ENCODE measurements at regions not wholly inside any gene's neighbourhood (a gene's known extent, or its start where the extent isn't known, plus 50 kb on each side); places are given as distances from the start of the nearest gene placed in this dataset.

DNA sequence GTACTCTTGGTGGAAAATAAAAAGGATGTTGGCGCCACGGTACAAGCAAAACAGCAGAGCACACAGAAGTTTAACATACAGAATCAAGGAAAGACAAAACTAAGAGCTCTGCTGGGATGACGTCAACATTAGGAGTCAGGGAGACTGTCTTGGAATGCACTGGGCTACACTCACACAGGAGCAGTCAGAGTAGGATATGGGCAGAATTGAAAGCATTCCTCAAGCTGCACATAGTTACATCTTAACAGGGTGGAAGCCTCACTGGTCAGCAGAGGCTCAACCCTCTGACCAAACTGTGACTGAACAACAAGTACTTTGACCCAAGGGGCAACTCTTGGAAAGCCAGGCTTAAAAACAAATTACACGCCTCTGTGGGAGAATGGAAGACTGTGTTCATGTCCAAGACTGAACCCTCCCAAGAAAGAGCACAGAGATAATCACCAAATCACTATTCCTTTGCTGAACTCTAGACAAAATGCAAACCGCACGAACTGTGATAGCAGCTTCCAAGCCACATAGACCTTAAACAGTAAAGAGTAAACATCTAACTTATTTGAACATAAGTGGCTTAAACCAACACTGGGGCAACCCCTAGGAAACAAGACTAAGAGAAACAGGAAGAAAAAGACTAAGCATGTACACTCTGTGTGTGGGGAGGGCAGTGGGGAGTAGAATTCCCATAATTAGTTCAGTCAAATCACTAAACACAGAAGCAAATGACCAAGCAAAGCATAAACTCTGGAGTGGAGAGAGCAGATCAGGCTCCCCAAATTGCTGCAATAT is 772.7 kb downstream of the PRELID2 start:
- DNase-seq (ENCODE audit: low read depth): no peak
- TF ChIP-seq POLR2A (IDR thresholded peaks at IDR 0.05; ENCODE audit: extremely low read depth, insufficient read length): no peak
- no peak for TF ChIP-seq MYC (IDR thresholded peaks at IDR 0.05; ENCODE audit: low read depth, low read length)
- TF ChIP-seq, protein P1, sequence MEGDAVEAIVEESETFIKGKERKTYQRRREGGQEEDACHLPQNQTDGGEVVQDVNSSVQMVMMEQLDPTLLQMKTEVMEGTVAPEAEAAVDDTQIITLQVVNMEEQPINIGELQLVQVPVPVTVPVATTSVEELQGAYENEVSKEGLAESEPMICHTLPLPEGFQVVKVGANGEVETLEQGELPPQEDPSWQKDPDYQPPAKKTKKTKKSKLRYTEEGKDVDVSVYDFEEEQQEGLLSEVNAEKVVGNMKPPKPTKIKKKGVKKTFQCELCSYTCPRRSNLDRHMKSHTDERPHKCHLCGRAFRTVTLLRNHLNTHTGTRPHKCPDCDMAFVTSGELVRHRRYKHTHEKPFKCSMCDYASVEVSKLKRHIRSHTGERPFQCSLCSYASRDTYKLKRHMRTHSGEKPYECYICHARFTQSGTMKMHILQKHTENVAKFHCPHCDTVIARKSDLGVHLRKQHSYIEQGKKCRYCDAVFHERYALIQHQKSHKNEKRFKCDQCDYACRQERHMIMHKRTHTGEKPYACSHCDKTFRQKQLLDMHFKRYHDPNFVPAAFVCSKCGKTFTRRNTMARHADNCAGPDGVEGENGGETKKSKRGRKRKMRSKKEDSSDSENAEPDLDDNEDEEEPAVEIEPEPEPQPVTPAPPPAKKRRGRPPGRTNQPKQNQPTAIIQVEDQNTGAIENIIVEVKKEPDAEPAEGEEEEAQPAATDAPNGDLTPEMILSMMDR (IDR thresholded peaks at IDR 0.05; ENCODE audit: low read depth, low read length): no peak
- TF ChIP-seq, protein P2, sequence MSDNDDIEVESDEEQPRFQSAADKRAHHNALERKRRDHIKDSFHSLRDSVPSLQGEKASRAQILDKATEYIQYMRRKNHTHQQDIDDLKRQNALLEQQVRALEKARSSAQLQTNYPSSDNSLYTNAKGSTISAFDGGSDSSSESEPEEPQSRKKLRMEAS (IDR thresholded peaks at IDR 0.05; ENCODE audit: low read depth, low read length): no peak
- H3K4me3 ChIP-seq (ENCODE audit: low read depth, low read length): no peak overlapping the region

DNA sequence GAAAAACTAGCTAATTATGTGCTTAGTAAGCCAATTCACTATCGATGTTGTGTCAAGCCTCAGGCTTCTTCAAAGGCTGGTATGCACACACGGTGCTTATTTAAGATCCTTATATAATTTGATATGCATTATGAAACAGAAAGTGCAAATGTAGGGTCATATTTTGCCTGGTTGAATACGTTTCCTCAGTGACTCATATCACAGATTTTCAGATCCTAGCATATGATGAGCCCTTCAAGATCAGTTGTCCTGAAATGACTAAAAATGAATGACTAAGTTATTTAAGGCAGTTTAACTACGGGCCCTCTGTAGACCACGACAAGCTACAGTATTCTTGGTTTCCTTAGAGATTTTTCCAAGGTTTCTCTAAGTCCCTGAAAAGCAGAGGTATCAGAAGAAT is 778.3 kb downstream of the PRELID2 start:
- TF ChIP-seq MYC (IDR thresholded peaks at IDR 0.05; ENCODE audit: low read depth, low read length): no peak
- TF ChIP-seq, protein P2 (IDR thresholded peaks at IDR 0.05; ENCODE audit: low read depth, low read length): no peak
- TF ChIP-seq, protein P1 (IDR thresholded peaks at IDR 0.05; ENCODE audit: low read depth, low read length): no peak
- no peak for TF ChIP-seq POLR2A (IDR thresholded peaks at IDR 0.05; ENCODE audit: extremely low read depth, insufficient read length)
- DNase-seq (ENCODE audit: low read depth): no peak
- no peak overlapping the region for H3K4me3 ChIP-seq (ENCODE audit: low read depth, low read length)

GRCh38 chr5:145050181-145050580 is 785.0 kb downstream of the PRELID2 start:
- TF ChIP-seq, protein P1 (IDR thresholded peaks at IDR 0.05; ENCODE audit: low read depth, low read length): no peak
- TF ChIP-seq POLR2A (IDR thresholded peaks at IDR 0.05; ENCODE audit: extremely low read depth, insufficient read length): no peak
- no peak overlapping the region for H3K4me3 ChIP-seq (ENCODE audit: low read depth, low read length)
- no peak for DNase-seq (ENCODE audit: low read depth)

GRCh38 chr5:145044970-145045369 is 790.2 kb downstream of the PRELID2 start:
- TF ChIP-seq, protein P1 (IDR thresholded peaks at IDR 0.05; ENCODE audit: low read depth, low read length): no peak
- TF ChIP-seq POLR2A (IDR thresholded peaks at IDR 0.05; ENCODE audit: extremely low read depth, insufficient read length) (no peak), MYC (IDR thresholded peaks at IDR 0.05; ENCODE audit: low read depth, low read length) (no peak)
- TF ChIP-seq, protein P2 (IDR thresholded peaks at IDR 0.05; ENCODE audit: low read depth, low read length): no peak
- no peak overlapping the region for H3K4me3 ChIP-seq (ENCODE audit: low read depth, low read length)
- DNase-seq (ENCODE audit: low read depth): no peak

DNA sequence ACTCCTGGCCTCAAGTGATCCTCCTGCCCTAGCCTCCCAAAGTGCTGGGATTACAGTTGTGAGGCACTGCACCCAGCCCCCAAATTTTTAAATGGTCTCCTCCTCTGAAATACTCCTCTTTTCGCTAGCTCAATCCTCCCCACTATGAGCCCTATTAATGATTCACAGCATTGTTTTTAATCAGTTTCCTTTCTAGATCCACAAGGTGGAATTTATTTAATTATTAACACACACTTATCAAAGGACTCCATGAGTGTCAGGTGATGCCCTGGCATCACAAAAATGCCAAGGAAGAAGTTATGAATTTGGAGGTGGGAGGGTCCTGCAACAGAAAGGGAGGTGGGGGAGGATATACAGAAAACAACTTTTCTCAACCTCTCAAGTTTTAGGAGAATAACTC is 806.5 kb downstream of the PRELID2 start:
- H3K4me3 ChIP-seq (ENCODE audit: low read depth, low read length): no peak overlapping the region
- DNase-seq (ENCODE audit: low read depth): no peak
- TF ChIP-seq, protein P1 (IDR thresholded peaks at IDR 0.05; ENCODE audit: low read depth, low read length): no peak
- TF ChIP-seq MYC (IDR thresholded peaks at IDR 0.05; ENCODE audit: low read depth, low read length) (no peak), POLR2A (IDR thresholded peaks at IDR 0.05; ENCODE audit: extremely low read depth, insufficient read length) (no peak)
- TF ChIP-seq, protein P2 (IDR thresholded peaks at IDR 0.05; ENCODE audit: low read depth, low read length): no peak

Data from NB4 (cell line).